ENCODE measurements at regions not wholly inside any gene's neighbourhood (a gene's known extent, or its start where the extent isn't known, plus 50 kb on each side); places are given as distances from the start of the nearest gene placed in this dataset.
"Not testable (repeated sequence)": the region's sequence is repeated elsewhere in the genome, so short reads cannot be mapped to it uniquely, and the experiment has no call there.

- ATAC-seq: no peak
These were observed 228.9 kb upstream of the PITRM1 start for GRCh38 chr10:3401491-3401938.

DNA sequence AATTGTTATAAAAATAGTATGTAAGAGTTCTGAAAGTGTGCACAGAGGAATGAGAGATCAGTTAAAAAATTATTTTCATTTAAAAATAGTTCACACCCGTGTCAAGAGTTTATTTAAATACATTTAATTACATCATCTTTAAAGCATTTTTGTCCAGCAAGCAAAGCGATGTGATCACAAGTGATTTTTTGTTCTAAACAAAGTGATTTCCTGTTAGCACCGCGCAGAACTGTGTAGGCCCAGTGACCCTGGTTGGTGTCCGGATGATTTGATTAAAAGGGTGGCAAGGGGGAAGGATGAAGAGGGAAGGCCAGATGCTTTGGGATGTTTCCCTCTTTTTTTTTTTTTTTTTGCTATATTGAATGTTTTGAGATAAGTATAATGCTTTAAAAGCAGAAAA lies 227.8 kb upstream of the PITRM1 start:
- no peak for ATAC-seq

GRCh38 chr10:3399756-3400155 lies 227.2 kb upstream of the PITRM1 start:
- no peak for ATAC-seq

DNA sequence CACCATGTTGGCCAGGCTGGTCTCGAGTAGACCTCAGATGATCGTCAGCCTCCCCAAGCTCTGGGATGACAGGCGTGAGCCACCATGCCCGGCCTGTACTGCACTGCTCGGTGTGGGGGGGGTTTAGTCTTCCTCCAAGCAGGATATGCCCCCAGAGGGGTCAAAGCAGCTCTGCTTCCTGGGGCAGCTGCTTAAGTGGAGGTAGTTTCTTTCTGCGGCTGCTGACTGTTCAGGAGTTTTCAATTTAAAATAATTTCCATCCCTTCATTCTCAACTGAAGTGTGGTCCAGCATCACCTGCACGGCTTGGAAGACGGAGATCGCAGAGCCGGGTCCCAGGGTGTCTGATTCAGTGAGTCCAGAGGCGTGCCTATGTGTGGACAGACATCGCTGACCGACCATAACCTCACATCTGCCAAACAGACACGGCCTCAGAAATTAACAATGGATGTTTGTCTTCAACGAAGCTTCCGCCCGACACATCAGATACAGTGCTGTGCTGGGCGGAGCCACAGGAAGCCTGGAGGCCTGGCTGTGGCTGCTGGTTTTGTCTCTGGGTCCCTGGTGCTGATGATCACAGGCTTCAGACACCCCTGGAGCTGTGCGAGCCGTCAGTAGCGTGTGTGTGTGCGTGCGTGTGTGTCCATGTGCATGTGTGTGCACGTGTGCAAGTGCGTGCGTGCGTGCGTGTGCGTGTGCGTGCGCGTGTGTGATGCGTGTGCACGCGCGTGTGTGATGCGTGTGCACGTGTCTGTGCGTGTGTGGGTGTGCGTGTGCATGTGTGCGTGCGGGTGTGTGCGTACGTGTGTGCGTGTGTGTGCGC lies 226.5 kb upstream of the PITRM1 start:
- no peak for ATAC-seq

- ATAC-seq: no peak
These were observed 225.3 kb upstream of the PITRM1 start for GRCh38 chr10:3397846-3398245.

DNA sequence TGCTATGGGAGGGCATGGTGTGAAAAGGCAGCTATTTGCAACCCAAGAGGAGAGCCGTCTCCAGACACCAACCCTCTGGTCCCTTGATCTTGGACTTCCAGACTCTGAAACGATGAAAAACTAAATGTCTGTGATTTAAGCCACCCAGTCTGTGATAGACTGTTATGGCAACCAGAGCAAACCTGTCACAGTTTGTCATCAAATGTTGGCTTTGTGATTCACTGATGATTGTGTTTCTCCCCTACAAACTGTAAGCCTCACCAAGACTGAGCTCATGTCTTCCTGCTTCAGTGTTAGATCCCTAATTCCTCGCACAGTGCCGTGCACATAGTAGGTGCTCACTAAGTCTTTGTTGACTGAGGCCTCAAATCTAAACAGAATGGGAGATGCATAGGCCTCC lies 224.6 kb upstream of the PITRM1 start:
- peak; percentile 61 to 76 for ATAC-seq

DNA sequence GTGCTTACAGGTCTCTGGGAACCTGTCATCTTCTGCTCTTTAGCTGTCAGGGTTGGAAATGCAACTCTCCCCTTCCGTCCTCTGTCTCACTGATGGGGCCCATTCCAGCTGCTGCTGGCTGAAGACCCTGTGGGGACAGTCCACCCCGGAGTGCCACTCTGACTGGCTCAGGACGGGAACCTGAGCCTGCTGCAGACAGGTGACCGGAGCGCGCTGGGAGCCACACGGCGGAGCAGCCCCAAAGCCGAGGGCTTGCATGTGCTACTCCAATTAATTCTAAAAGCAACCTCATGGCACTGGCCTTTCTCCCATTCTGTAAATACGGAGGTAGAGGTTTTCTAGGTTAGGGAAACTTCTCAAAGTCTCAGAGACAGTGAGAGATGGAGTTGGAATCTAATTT lies 223.5 kb upstream of the PITRM1 start:
- ATAC-seq: no peak

DNA sequence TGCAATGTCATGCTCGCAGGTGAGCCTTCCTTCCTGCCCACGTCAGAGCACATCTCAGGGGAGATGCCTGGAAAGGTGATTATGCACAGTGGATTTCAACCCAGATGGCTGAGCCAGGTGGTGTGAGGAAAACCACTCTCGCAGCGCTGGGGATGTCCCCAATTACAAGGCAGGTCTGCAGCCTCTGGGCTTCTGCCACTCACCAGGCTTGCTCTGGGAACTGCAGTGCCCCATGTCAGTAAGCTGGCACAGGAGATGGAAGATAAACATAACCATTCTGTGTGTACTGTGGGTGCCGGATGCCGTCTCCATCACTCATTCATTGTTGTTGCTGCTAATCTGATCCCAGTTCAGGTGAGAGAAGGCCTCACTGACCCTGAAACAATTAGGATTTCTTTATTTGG lies 222.9 kb upstream of the PITRM1 start:
- no peak for ATAC-seq

DNA sequence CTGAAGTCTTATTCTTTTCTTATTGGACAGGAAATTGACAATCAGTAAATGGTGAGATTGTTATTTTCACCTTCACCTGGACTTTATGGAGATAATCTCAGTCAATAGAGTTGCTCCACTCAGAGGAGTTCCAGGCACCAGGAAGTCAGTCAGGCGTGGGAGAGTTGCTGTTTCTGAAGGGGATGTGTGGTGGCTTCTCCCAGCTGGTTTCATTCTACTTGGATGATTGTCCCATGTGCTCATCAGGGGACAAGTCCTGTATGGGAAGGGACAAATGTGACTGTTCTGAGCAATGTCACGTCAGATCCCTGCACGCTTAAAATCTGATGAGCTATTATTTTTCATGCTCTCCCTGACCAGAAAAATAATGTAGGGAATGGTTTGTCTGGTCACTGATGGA lies 222.5 kb upstream of the PITRM1 start:
- no peak for ATAC-seq

- ATAC-seq: no peak
These were observed 221.4 kb upstream of the PITRM1 start for GRCh38 chr10:3393958-3394357.

- no peak for ATAC-seq
These were observed 219.1 kb upstream of the PITRM1 start for GRCh38 chr10:3391657-3392056.

DNA sequence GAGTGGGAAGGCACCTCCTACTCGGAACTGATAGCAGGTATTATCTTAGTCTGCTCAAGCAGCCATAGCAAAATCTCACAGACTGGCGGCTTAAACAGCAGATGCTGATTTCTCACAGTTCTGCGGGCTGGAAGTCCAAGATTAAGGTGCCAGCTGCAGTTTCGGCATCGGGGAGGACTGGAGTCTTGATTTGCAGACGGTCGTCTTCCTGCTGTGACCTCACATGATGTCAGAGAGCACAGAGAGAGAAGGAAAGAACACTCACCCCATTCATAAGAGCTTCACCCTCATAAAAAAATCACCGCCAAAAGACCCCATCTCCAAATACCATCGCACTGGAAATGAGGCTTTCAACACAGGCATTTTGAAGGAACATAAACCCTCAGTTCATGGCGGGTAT lies 216.5 kb upstream of the PITRM1 start:
- ATAC-seq: no peak

GRCh38 chr10:3385487-3385886 lies 212.9 kb upstream of the PITRM1 start:
- no peak for ATAC-seq

DNA sequence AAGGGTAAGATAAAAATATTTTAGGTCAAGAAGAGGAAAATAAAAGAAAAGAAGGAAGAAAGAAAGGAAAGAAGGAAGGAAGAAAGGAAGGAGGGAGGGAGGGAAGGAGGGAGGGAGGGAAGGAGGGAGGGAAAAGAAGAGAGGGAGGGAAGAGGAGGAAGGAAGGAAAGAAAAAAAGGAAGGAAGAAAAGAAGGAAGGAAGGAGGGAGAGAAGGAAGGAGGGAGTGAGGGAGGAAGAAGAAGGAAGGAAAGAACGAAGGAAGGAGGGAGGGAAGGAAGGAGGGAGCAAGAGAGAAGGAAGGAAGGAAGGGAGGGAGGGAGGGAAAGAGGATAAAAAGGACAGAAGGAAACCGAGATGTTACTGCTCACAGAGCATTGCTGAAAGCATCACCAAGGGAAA lies 209.5 kb upstream of the PITRM1 start:
- ATAC-seq: no peak

GRCh38 chr10:3380406-3381050 lies 207.9 kb upstream of the PITRM1 start:
- no peak for ATAC-seq

GRCh38 chr10:3376631-3377030 lies 204.0 kb upstream of the PITRM1 start:
- no peak for ATAC-seq

DNA sequence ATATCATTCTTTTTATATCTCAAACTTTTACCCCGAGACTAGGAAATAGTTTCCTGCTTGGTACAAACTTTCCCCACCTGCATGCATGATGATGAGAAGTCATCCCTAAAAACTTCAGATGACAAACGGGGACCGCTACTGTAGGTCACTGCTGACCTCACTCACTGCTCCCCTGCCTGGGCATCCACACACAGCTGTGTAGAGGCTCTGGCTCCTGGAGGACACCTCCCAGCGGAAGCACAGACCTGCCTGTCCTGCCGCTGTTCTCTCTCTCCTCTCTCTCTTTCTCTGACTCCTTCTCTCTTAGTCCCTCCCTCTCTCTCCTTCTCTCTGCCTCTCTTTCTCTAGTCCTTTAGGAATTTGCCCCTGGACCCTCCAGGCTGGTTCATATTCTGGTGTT lies 202.9 kb upstream of the PITRM1 start:
- no peak for ATAC-seq

- ATAC-seq: no peak
These were observed 202.3 kb upstream of the PITRM1 start for GRCh38 chr10:3374914-3375313.

- ATAC-seq: not testable (repeated sequence)
These were observed 200.9 kb upstream of the PITRM1 start for GRCh38 chr10:3373374-3374027.

DNA sequence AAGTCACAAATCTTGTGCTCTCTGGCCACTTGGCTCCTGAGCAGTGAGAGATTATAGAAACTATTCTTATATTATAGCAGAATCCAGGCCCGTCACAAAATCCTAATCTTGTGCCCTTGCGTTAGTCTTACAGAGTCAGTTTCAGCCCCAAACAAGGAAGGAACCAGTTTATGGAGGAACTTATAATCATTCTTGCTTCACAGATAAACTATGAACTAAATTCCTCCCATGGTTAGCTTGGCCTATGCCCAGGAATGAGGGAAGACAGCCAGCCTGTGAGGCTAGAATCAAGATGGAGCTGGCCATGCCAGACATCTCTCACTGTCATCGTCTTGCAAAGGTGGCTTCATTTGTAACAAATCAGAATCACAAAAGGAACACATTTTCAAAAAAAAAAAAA lies 199.7 kb upstream of the PITRM1 start:
- ATAC-seq: no peak

GRCh38 chr10:3371624-3372023 lies 199.0 kb upstream of the PITRM1 start:
- not testable (repeated sequence) for ATAC-seq

DNA sequence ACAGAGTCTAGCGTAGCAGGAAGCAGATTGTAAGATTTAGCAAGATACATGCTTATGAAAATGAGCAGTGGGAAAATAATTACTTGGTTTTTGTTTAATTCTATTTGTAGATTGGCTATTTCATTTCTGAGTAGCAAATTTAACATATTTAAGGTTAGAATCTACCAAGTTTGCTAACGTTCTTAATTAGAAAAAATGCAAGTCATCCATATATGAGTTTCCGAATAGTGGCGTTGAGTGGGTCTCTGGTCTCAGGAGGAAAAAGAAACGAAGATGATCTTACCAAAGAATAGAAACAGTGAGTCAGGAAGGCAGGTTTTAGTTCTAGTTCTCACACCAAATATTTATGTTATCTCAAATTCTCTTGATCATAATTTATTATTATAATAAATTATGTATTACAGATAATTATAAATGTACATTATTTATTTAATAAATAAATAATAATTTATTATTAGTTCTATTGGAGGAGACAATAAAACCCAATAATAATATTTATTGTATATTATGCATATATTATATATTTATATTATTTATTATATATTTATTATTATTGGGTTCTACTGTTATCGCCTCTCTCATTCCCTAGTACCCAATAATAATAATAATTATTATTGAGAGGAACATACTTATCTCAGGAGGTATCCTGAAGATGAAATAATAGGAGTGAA lies 194.3 kb upstream of the PITRM1 start:
- ATAC-seq: no peak

DNA sequence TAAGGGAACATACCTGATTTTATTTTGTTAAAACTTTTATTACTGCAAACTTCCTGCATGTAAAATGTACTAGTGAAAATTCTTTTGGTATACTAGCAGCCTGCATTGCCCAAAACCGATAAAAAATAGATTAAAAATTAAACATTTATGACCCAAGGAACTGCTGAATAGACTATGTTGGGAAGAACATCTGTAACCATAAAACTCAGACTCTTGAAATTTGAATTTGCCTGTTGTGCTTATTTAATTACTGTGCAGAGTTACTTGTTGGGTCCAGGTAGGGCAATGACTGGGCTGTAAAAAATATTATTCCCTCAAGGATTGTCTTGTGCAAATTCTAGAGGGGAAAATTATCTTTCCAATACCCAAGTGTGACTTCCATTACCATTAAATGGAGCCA lies 193.5 kb upstream of the PITRM1 start:
- no peak for ATAC-seq
